ENCODE measurements at regions not wholly inside any gene's neighbourhood (a gene's known extent, or its start where the extent isn't known, plus 50 kb on each side); places are given as distances from the start of the nearest gene placed in this dataset.

DNA sequence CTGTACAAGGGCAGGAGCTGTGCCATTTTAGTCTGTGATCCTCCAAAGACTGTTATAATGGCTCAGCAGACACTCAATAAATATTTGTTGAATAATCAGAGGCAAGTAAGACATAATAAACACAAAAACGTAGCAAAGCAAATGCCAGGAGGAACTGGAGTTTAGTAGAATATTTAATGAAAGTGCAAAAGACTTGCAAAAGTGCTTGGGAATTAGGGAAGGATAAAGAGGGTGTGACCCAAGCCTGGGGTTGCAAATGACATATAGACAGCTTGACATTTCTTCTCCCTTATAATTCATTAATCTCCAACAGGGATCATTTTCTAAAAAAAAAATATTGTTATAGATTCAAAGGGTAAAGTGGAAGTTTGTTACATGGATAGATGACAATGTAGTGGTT lies 212.7 kb upstream of the PGR start:
- H3K27me3 ChIP-seq (ENCODE audit: control insufficient read depth in 1 of 2, insufficient read depth in 2 of 2, low read length in 2 of 2): no peaks in the 10 kb centered on the region
- DNase-seq (ENCODE audit: low spot score): no peak
- no peak overlapping the region for H3K4me2 ChIP-seq (ENCODE audit: low read depth, low read length)
- CTCF ChIA-PET (ENCODE audit: low intra/inter-chr PET ratio, low total read pairs): no interaction called here
- no peaks in the 10 kb centered on the region for H3K9me3 ChIP-seq (ENCODE audit: low read length)
- H3K9ac ChIP-seq (ENCODE audit: insufficient read depth, low read depth, low read length): no peak overlapping the region
- no peaks in the 10 kb centered on the region for H4K20me1 ChIP-seq (ENCODE audit: insufficient read depth, low read length)
- no peaks in the 10 kb centered on the region for H3K36me3 ChIP-seq (replicated peaks in 1 of 2; ENCODE audit: control insufficient read depth in 1 of 2, insufficient read depth in 2 of 2, low read length in 2 of 2)
- POLR2A ChIA-PET: no interaction called here
- ATAC-seq: no peak
- in situ Hi-C loops (cut with HindIII; ENCODE audit: extremely low pct_ligation_motif_present, low pct_unique_long_range_greater_than_20kb): no loop called here
- H3K27ac ChIP-seq (ENCODE audit: extremely low read length, insufficient read depth, low read length): no peak overlapping the region
- FAIRE-seq: no peak
- no peak overlapping the region for H3K4me3 ChIP-seq (replicated peaks in 1 of 3; ENCODE audit: insufficient read depth in 1 of 3, low read depth in 2 of 3, low read length in 3 of 3)
- no peak overlapping the region for H2AFZ ChIP-seq (ENCODE audit: low read length)
- no TSS peak for BruUV-seq (replicated peaks)
- H3K4me1 ChIP-seq (ENCODE audit: insufficient read depth, low read length): no peaks in the 10 kb centered on the region
- no peaks in the 10 kb centered on the region for H3K79me2 ChIP-seq (ENCODE audit: insufficient read depth, low read length)
- intact Hi-C loops (cut with micrococcal nuclease; ENCODE audit: unreplicated experiment): no loop called here
- 0% methylated on average over 1 of the region's 1 CpG for WGBS (ENCODE audit: low lambda C conversion rate)
- TF ChIP-seq, protein P1, sequence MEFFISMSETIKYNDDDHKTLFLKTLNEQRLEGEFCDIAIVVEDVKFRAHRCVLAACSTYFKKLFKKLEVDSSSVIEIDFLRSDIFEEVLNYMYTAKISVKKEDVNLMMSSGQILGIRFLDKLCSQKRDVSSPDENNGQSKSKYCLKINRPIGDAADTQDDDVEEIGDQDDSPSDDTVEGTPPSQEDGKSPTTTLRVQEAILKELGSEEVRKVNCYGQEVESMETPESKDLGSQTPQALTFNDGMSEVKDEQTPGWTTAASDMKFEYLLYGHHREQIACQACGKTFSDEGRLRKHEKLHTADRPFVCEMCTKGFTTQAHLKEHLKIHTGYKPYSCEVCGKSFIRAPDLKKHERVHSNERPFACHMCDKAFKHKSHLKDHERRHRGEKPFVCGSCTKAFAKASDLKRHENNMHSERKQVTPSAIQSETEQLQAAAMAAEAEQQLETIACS (CRISPR knock-in tag; IDR thresholded peaks at IDR 0.05): no peak
- TF ChIP-seq ZNF431 (CRISPR knock-in tag; IDR thresholded peaks at IDR 0.05; ENCODE audit: borderline replicate concordance, low read depth): no peak

DNA sequence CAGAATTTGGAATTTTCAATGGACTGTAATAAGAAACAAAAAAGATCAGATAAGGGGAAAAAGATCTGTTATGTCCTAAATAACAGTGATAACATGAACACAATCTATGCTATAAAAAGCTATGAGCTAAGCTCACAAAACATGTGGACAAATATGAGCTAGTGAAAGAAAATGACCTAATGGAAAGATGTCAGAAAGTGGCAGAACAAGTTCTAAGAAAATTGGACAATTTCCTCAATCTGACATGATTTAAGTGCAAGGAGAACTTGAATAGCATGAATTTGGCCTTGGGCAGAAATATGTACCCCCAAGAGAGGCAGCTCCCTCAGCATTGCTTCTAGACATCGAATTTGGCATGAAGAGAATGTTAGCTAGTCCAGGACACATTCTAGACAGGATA lies 212.0 kb upstream of the PGR start:
- no peak overlapping the region for H2AFZ ChIP-seq (ENCODE audit: low read length)
- no peak overlapping the region for H3K9ac ChIP-seq (ENCODE audit: insufficient read depth, low read depth, low read length)
- no peaks in the 10 kb centered on the region for H3K27me3 ChIP-seq (ENCODE audit: control insufficient read depth in 1 of 2, insufficient read depth in 2 of 2, low read length in 2 of 2)
- no peaks in the 10 kb centered on the region for H3K4me1 ChIP-seq (ENCODE audit: insufficient read depth, low read length)
- no peak for FAIRE-seq
- ATAC-seq: no peak
- in situ Hi-C loops (cut with HindIII; ENCODE audit: extremely low pct_ligation_motif_present, low pct_unique_long_range_greater_than_20kb) (no loop called here), intact Hi-C loops (cut with micrococcal nuclease; ENCODE audit: unreplicated experiment) (no loop called here)
- 0% methylated on average over 1 of the region's 1 CpG for WGBS (ENCODE audit: low lambda C conversion rate)
- no peak for DNase-seq (ENCODE audit: low spot score)
- H3K79me2 ChIP-seq (ENCODE audit: insufficient read depth, low read length): no peaks in the 10 kb centered on the region
- no peak overlapping the region for H3K4me2 ChIP-seq (ENCODE audit: low read depth, low read length)
- no peak overlapping the region for H3K27ac ChIP-seq (ENCODE audit: extremely low read length, insufficient read depth, low read length)
- no peak overlapping the region for H3K4me3 ChIP-seq (replicated peaks in 1 of 3; ENCODE audit: insufficient read depth in 1 of 3, low read depth in 2 of 3, low read length in 3 of 3)
- ChIA-PET POLR2A (no interaction called here), CTCF (ENCODE audit: low intra/inter-chr PET ratio, low total read pairs) (no interaction called here)
- no peaks in the 10 kb centered on the region for H4K20me1 ChIP-seq (ENCODE audit: insufficient read depth, low read length)
- H3K36me3 ChIP-seq (replicated peaks in 1 of 2; ENCODE audit: control insufficient read depth in 1 of 2, insufficient read depth in 2 of 2, low read length in 2 of 2): no peaks in the 10 kb centered on the region
- no TSS peak for BruUV-seq (replicated peaks)
- H3K9me3 ChIP-seq (ENCODE audit: low read length): no peaks in the 10 kb centered on the region
- no peak for TF ChIP-seq THAP11 (CRISPR knock-in tag; IDR thresholded peaks at IDR 0.05)
- TF ChIP-seq ZNF510 (CRISPR knock-in tag; IDR thresholded peaks at IDR 0.05; ENCODE audit: low read depth): no peak
- TF ChIP-seq ZNF282 (IDR thresholded peaks at IDR 0.05; ENCODE audit: partially characterized antibody): no peak
- TF ChIP-seq ZNF564 (CRISPR knock-in tag; IDR thresholded peaks at IDR 0.05): no peak
- TF ChIP-seq SIX4 (CRISPR knock-in tag; IDR thresholded peaks at IDR 0.05): no peak
- no peak for TF ChIP-seq RXRA (CRISPR knock-in tag; IDR thresholded peaks at IDR 0.05)
- no peak for TF ChIP-seq KDM4B (CRISPR knock-in tag; IDR thresholded peaks at IDR 0.05)
- TF ChIP-seq SSRP1 (CRISPR knock-in tag; IDR thresholded peaks at IDR 0.05): no peak
- no peak for TF ChIP-seq TAF1 (CRISPR knock-in tag; IDR thresholded peaks at IDR 0.05)
- TF ChIP-seq, protein P2, sequence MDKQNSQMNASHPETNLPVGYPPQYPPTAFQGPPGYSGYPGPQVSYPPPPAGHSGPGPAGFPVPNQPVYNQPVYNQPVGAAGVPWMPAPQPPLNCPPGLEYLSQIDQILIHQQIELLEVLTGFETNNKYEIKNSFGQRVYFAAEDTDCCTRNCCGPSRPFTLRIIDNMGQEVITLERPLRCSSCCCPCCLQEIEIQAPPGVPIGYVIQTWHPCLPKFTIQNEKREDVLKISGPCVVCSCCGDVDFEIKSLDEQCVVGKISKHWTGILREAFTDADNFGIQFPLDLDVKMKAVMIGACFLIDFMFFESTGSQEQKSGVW (CRISPR knock-in tag; IDR thresholded peaks at IDR 0.05; ENCODE audit: borderline replicate concordance): no peak
- TF ChIP-seq HCFC1 (IDR thresholded peaks at IDR 0.05; ENCODE audit: low read depth, low read length): no peak
- TF ChIP-seq, protein P3, sequence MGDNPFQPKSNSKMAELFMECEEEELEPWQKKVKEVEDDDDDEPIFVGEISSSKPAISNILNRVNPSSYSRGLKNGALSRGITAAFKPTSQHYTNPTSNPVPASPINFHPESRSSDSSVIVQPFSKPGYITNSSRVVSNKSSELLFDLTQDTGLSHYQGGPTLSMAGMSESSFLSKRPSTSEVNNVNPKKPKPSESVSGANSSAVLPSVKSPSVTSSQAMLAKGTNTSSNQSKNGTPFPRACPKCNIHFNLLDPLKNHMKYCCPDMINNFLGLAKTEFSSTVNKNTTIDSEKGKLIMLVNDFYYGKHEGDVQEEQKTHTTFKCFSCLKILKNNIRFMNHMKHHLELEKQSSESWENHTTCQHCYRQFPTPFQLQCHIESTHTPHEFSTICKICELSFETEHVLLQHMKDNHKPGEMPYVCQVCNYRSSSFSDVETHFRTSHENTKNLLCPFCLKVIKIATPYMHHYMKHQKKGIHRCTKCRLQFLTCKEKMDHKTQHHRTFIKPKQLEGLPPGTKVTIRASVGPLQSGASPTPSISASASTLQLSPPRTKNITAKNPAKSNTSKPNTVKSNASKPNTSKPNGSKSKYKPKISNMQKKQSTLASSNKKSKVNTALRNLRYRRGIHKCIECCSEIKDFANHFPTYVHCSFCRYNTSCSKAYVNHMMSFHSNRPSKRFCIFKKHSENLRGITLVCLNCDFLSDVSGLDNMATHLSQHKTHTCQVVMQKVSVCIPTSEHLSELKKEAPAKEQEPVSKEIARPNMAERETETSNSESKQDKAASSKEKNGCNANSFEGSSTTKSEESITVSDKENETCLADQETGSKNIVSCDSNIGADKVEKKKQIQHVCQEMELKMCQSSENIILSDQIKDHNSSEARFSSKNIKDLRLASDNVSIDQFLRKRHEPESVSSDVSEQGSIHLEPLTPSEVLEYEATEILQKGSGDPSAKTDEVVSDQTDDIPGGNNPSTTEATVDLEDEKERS (CRISPR knock-in tag; IDR thresholded peaks at IDR 0.05): no peak
- TF ChIP-seq U2AF1 (optimal IDR thresholded peaks at IDR 0.05; ENCODE audit: low read depth, low read length): no peak

All from HepG2 (cell line).